Epidermal melanocyte (primary cell): ENCODE measurements at regions not wholly inside any gene's neighbourhood (a gene's known extent, or its start where the extent isn't known, plus 50 kb on each side); places are given as distances from the start of the nearest gene placed in this dataset.

Experiments used
- DNase-seq: peaks from one replicate; pipeline ENCODE4 v3.0.0; 2011; ENCODE audit warnings: low spot score; ENCODE audit not compliant: insufficient read length

DNA sequence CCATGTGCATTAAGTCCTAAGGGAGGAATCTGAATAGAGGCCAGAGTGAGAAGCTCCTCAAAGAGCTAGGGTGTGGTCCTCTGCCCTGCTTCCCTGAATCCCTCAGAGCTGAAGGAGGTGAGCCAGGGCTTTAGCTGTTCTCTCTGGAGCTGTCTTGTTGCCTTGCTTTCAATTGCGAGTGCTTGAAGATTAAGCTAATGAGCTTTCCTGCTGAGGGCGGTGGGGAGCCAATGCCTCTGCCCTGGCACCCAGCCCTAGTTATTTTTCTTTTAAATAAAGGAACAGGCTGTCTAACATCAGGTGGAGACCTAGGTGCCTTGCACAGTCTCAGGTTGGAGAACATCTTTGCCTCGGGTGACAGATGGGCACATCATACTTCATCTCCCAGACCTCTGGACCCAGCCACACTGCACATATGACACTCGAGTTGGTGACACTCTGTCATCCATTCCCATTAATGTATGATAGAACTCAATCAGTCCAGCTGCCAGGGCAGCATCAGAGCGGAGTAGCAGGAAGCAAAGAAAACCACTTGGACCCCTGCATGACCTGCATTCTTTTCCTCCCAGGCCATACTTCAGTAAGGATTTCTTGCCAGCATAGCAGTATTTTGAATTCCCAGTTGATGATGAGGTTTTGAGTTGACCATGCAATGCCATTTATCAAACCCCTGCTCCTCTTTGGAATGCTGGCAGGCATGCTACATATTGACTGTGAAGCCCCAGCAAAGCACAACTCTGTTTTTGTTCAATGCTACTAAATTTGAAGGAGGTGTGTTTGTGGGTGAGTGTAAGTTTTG is 292.7 kb downstream of the RNF144A start:
- DNase-seq, result no peak

DNA sequence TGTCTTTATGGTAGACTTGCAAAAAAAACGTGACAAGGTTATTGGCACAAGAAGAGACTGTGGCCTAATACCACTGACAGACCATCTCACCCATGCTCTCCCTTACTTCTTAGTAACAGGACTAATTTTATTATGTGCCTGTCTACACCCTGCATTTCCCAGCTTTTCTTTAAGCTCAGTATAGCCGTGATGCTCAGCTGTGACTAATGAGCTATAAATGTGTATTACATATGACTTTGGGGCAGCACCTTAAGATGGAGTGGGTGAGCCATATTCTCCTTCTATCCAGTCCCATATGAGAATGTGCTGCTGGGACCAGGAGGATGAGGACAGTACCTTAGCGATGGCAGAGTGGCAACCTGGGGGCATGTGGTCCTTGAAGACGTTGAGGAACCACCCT is 293.5 kb downstream of the RNF144A start:
- no peak for DNase-seq

DNA sequence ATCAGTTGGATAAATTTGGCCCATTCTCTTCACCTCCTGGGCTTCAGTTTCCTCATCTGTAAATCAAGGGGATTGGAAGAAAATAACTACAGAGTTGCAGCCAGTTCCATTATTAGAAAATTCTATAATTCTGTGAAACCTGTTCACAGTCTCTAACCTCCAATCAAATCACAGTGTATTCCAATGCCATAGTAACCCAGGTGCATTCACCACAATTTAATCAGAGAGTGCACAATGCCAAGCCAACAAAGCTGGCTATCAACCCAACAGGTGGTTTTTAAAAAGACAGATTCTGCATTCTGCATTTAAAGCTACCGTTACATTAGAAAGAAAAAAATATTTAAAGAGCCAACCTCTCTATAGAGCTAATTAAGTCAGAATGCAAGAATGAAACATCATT is 308.6 kb downstream of the RNF144A start:
- no peak for DNase-seq

GRCh38 chr2:7226501-7226900 is 309.3 kb downstream of the RNF144A start:
- DNase-seq, result no peak

GRCh38 chr2:7233126-7233525 is 315.9 kb downstream of the RNF144A start:
- DNase-seq, result no peak

- DNase-seq, result no peak
These were observed 320.3 kb downstream of the RNF144A start for GRCh38 chr2:7237466-7237865.

DNA sequence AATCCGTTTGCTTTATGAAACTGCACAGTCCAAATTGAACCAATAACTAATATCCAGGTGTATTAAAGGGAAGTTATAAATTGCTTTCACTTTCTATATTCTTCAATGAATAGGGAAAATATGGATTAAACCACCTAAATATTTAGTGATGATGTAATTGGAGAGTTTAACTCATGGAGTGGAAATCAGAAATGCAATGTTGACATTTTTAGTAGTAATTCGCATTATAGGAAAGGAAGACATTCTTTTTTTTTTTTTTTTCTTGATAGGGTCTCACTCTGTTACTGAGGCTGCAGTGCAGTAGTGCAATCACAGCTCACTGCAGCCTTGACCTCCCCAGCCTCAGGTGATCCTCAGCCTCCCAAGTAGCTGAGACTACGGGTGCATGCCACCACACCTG is 321.9 kb downstream of the RNF144A start:
- DNase-seq, result no peak

GRCh38 chr2:7241041-7241745 is 324.0 kb downstream of the RNF144A start:
- DNase-seq, result no peak

GRCh38 chr2:7242189-7242867 is 325.1 kb downstream of the RNF144A start:
- no peak for DNase-seq

GRCh38 chr2:7243276-7243675 is 326.1 kb downstream of the RNF144A start:
- DNase-seq, result no peak

DNA sequence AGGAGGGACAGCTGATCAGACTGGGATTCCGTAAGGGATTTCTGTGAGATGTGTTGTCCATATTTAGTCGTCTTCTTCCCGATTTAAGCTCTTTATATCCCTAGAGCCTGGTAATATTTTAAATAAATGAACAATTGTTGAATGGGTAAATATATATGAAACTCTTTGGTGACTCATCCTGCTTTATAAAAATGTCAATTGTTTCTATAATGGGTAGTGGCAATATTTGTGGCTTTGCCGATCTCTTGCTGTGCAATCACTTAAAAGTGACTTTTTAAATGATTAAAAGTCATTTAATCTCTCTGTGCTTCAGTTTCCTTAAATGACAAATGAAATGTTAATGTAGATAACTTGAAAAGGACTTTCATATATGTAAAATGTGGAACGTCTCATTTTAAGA is 339.2 kb downstream of the RNF144A start:
- no peak for DNase-seq

GRCh38 chr2:7262727-7263126 is 345.5 kb downstream of the RNF144A start:
- DNase-seq, result no peak

- no peak for DNase-seq
These were observed 347.6 kb downstream of the RNF144A start for GRCh38 chr2:7264791-7265190.

- DNase-seq, result no peak
These were observed 348.1 kb downstream of the RNF144A start for GRCh38 chr2:7265286-7265685.

DNA sequence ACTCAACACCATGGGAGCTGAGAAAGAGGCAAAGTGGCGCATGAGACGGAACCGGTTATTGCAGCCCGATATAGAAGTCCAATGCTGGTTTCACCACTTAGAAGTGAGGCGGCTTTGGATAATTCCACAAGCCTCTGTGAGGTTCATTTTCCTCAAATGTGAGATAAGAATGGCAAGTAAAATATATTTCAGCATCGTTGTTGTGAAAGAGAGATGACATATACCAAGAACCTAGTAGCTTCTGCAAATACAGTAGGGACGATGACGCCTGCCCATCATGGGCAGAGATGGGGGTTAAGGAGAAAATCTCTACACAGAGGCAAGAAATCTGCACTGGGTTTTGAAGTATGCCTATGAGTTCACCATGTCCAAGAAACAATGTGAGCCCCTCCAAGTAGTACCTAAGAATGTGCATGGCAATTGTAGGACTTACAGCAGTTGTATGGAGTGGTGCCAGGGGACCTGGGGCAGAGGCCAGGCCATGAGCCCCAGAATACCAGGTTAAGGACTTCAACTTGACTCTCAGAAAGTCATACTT is 352.0 kb downstream of the RNF144A start:
- no peak for DNase-seq

GRCh38 chr2:7270011-7270431 is 352.8 kb downstream of the RNF144A start:
- DNase-seq, result no peak

DNA sequence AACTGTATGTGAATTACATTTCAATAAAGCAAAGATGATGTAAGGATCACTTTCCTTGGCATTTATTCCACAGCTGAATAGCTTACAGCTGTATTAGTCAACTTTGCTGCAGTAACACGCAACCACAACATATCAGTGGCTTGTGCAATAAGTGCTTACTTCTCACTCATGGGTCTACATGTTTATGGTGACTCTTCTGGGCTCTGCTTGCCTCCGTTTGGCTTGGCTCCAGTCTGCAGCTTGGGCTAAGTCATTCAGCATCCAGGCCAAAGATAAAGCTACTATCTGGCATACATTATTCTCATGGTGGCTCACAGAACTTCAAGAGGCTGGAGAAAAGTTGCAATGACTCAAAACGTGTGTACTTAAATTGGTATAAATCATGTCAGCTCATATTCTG is 355.0 kb downstream of the RNF144A start:
- DNase-seq, result no peak

- DNase-seq, result no peak
These were observed 361.8 kb downstream of the RNF144A start for GRCh38 chr2:7278984-7279383.

- DNase-seq, result no peak
These were observed 362.3 kb downstream of the RNF144A start for GRCh38 chr2:7279421-7279949.

DNA sequence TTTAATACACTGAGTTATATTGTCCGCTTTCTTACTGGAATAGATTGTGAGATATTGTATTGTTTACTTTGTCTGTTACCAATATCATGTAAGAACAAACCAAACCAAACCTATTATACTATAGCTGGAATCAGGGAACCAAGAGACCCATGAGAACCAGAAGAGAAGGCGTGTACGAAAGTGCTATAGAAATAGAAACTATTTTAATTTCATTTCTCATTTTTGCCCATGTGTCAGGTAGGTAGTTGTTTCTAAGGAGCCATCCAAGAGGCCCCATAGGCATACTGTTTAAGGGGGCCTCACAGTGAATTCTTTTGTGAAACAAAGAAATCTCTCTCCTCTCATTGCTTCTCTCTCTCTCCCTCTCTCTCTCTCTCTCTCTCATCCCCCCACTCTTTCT is 363.6 kb downstream of the RNF144A start:
- no peak for DNase-seq

DNA sequence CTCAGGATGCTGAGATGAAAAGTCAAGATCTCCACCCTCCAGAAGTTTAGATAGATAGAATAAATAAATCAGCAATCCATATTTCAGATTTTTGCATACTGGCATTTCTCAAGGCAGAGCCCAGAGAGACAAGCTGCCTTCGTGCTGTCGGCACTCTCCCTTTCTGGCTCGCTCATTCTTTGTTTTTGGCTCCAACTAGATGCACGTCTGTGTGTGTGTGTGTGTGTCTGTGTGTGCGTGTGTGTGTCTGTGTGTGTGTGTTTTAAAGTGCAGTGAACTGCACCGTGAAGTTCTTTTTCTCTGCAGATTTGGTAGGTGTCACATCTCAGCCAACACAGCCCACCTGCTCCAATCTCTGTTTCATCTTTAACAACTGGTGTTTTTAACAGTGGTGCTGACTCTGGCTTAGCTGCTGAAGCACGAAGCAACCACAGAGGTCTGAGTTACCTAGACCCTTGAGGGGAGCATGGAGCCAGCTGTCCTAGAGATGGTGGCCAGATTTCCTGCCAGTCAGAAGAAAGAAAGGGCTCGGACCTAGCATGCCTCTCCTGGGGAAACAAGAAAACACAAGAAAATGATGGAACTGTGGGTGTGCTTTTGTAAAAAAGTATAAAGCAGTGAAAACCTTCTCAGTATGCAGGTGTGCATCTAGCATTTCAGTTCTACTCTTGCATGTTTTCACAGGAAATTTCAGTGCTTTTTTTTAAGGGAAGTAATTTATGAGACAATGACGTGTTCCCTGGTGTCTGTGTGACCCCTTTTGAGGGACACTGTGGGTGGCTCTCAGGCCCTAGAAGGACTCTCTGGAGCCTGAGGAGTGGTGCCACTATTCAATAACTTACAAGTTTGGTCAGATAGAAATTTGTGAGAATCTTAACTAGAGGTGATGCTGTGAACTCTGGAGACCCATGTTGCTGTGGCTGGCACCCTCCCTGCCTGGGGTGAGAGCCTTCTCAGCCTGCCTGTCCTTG is 364.3 kb downstream of the RNF144A start:
- DNase-seq, result no peak
